PFSK-1 (cell line): ENCODE measurements at regions not wholly inside any gene's neighbourhood (a gene's known extent, or its start where the extent isn't known, plus 50 kb on each side); places are given as distances from the start of the nearest gene placed in this dataset.

Experiments used
- SIN3A ChIP-seq: IDR thresholded peaks from 2 replicates; pipeline ENCODE4 v1.6.1; 2012; ENCODE audit warnings: mild to moderate bottlenecking, low read length, moderate library complexity, borderline replicate concordance; ENCODE audit not compliant: insufficient read depth
- TF ChIP-seq, protein P1 (sequence below), 2 experiments: IDR thresholded peaks; 2 replicates each; pipeline versions ENCODE4 v1.6.1 to v1.8.0; 2011 to 2012; ENCODE audit warnings: low read depth in 2 of 2, low read length in 2 of 2, control low read depth in 1 of 2, inconsistent platforms in 1 of 2, mild to moderate bottlenecking in 1 of 2, moderate library complexity in 1 of 2; ENCODE audit not compliant: insufficient read depth in 1 of 2

DNA sequence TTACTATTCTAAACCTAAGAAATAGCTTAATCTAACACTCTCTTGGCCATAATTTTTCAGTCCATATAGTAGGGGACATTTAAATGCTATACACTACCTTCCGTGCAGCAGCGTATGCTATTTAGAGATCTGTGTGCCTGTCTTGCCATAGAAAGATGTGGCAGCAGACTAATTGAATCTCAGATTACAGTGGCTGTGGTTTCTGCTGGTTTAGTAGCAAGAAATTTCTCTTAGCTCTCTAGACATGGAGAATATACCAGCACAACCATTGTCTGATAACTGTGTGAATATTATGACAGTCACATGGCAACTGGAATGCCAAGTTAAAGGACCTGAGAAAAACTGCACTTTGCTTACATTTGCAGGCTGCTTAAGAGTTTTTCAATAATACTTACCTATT, 672.4 kb upstream of the MIR17HG start:
- TF ChIP-seq, protein P1, sequence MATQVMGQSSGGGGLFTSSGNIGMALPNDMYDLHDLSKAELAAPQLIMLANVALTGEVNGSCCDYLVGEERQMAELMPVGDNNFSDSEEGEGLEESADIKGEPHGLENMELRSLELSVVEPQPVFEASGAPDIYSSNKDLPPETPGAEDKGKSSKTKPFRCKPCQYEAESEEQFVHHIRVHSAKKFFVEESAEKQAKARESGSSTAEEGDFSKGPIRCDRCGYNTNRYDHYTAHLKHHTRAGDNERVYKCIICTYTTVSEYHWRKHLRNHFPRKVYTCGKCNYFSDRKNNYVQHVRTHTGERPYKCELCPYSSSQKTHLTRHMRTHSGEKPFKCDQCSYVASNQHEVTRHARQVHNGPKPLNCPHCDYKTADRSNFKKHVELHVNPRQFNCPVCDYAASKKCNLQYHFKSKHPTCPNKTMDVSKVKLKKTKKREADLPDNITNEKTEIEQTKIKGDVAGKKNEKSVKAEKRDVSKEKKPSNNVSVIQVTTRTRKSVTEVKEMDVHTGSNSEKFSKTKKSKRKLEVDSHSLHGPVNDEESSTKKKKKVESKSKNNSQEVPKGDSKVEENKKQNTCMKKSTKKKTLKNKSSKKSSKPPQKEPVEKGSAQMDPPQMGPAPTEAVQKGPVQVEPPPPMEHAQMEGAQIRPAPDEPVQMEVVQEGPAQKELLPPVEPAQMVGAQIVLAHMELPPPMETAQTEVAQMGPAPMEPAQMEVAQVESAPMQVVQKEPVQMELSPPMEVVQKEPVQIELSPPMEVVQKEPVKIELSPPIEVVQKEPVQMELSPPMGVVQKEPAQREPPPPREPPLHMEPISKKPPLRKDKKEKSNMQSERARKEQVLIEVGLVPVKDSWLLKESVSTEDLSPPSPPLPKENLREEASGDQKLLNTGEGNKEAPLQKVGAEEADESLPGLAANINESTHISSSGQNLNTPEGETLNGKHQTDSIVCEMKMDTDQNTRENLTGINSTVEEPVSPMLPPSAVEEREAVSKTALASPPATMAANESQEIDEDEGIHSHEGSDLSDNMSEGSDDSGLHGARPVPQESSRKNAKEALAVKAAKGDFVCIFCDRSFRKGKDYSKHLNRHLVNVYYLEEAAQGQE (IDR thresholded peaks at IDR 0.05; ENCODE audit: insufficient read depth in 1 of 2, low read depth in 2 of 2, low read length in 2 of 2): no peak
- no peak for TF ChIP-seq SIN3A
